Hepatic stellate cell (primary cell): ENCODE measurements at regions not wholly inside any gene's neighbourhood (a gene's known extent, or its start where the extent isn't known, plus 50 kb on each side); places are given as distances from the start of the nearest gene placed in this dataset.

Experiments used
- DNase-seq: peaks from one replicate; pipeline ENCODE4 v3.0.0; 2011; ENCODE audit warnings: low spot score

DNA sequence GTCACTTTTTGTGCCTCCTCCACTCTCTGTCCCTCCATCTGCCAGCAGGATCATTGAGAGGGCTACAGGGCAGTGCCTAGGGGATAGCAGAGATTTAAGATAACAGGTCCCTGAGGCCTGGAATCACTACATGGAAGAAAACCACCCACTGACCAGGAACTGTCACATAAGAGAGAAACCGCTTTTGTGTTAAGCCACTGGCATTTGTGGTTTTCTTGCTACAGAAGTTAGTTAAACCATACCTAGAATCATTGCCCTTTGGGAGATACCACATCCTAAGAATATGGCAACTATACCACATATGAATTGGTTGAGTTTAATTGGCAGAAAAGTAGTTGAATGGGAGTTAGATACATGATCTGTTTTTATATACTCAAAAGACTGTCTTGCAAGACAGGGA is 112.8 kb upstream of the LPP start:
- DNase-seq: no peak

DNA sequence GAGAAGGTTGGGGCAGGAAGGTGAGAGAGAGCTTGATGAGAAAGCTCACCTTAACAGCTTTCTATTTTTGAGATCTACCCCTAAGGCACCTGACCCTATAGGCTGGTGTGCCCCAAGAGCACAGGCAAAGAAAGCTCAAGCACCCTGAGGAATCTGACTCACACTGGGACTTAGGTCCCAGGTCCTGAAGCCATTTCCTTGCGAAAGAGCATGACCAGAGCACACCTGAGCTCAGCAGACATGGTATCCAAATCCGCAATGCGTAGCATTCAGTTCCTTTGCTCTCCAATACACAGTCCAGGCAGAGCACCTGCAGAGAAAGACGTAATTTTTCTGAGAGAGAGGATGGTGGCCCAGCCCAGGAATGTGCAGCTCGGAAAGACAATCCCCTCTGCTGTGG is 112.1 kb upstream of the LPP start:
- no peak for DNase-seq

DNA sequence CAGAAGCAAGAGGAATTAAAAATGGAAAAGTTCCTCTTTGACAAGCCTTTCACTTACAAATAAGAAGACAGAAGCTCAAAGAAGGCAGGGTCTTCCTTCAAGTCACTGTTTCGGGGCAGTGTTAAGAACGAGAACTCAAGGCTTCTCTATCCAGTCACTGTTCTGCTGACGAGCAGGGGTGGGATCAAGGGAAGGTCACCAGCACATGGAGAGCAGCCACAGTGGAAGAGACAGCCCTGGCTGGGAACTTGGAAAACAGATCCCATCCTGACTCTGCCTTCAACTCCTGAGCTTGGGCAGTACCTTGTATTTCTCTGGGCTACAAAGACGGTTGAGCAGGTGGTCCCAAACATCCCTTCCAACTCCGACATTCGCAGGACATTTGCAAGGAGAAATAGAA is 111.5 kb upstream of the LPP start:
- no peak for DNase-seq

DNA sequence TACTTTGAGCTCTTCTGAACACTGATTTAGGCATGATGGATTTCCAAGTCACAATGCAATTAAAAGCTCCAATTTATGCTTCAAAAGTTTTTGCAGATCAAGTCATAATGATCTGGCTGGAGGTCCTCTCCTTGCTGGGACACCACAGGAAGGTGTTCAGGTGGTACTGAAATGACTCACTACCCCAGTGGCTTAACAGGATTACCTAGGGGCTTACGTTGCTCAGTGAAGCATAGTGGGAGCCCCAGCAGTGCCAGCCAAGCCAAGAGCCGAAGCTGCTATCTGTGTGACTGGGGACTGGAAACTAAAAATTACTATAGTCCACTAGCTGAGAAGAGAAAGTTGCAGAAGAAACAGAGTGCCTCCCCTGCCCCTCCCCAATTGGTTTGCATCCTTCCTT is 110.1 kb upstream of the LPP start:
- DNase-seq: no peak

- DNase-seq: no peak
Observed at GRCh38 chr3:188046561-188047211, 107.3 kb upstream of the LPP start.

- DNase-seq: no peak
Observed at GRCh38 chr3:188047536-188047935, 106.4 kb upstream of the LPP start.

GRCh38 chr3:188049606-188050530 is 104.1 kb upstream of the LPP start:
- no peak for DNase-seq

DNA sequence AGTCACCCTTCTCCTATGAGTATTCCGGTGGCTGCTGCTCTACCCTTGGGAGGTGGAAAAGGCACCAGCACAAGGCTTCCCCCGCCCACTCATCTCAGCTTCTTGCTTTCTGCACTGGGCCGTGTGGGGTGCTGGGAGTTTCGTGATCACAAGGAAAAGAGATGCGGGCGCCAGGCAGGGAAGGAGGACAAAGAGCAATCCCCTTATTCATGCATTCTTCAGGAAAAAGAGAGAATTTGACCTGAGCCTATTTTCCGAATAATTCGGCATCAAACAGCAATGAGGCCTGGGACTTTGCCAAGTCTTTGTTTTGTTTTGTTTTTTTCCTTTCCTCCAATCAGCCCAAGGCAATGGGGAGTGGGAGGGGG is 102.2 kb upstream of the LPP start:
- DNase-seq: no peak

GRCh38 chr3:188052169-188053035 is 101.6 kb upstream of the LPP start:
- peak; percentile 21 for DNase-seq

DNA sequence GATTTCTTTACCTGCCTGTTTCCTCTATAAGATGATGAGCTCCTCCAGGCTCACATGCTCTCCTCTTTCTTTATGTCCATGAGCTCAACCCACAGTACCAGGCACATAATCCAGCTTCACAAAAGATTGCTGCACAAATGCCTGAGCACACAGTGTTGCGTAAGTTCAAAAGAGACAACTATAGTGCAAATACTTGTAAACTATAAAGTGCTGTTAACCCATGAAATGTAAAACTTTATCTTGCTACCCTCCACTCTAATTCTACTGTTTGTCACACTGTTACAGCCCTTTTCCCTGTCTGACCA is 101.0 kb upstream of the LPP start:
- no peak for DNase-seq

DNA sequence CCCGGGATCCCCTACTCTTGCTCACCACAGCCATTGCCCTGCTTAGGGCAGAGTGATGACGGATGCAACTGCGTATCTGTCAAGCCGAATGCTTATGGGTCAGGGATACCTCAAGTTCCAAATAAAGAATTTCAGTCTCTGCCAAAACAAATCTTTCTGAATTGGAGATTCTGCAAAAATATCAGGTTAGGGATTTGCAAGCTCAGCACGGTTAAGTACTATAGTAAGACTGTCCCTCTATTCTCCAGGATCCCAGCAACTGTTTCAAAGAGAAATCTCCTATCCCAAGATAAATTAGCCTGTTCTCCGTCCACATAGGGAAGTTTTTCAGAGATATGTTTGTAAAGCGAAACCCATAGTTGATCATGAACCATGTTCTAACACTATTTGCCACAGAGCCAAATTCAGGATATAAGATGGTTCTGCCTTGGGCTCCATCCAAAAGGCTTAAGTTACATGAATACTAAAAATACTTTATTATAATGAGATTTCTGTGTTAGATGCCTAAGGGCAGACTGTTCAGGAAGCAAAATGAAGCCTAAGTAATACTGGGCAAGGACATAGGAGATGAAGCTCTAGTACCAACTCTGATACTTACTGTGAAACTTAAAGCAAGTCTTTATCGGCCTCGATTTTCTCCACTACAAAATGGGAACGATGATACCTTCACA is 100.1 kb upstream of the LPP start:
- no peak for DNase-seq

GRCh38 chr3:188054541-188054940 is 99.4 kb upstream of the LPP start:
- DNase-seq: no peak

DNA sequence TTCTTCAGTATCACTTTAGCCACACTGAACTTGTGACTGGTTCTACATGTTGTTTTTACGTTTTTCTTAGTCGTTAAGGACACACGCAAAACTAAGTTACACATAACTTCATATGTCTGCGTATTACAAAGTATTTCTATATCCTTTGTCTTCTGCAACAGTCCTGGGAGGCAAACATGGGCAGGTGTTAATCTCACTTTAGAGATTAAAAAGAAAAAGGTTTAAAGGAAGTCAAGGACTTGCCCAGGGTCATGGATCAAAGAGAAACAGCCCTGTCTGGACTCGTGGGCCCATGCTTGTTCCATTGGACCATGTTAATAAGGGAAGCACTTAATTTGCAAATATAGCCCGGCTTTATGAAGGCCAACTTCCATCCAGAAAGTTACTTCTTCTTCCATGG is 98.6 kb upstream of the LPP start:
- no peak for DNase-seq

- DNase-seq: no peak
Observed at GRCh38 chr3:188057124-188057523, 96.8 kb upstream of the LPP start.

DNA sequence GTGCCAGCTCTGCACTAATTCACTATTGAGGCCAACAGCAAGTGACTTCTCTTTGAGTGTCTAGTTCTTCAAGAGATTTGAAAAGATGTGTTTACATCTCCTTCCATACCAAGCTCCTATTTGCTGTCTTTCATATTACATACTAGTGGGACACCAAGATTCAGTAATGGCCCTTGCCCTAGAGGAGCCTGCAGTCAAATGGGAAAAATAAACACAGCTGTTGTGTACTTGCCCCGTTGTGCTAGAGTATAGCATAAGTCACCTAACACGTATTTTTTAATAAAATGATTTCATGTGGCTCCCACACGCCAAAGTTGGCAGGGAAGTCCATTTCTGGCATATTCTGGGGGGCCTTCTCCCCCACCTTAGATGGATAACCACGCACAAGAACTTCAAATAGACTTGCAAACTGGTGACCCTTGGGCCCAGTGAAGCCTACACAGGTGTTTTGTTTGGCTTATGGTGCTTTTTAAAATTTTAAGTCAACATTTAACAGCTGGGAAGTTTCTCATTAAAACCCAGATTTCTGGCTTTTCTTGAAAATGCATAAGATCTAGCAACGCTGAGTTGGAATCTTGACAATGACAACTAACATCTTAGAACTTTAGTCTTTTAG is 95.3 kb upstream of the LPP start:
- DNase-seq: no peak

DNA sequence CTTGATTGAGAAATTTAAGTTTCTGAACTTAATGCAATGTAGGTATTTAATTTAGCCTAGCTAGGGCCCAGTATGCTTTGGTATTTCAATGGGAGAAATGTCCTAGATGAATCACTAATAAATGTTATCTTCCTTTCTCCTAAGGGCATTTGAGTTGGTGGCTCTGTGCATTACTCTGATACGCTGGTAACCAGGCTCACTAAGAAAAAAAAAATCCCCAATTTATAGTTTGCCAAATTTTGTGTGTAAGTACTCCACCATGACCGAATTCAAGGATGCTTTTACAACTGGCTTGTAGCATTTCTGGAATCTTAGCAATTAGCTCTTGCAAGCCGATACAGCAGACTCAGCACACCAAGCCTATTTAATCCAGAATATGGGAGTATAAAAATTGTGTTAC is 94.6 kb upstream of the LPP start:
- DNase-seq: no peak

- no peak for DNase-seq
Observed at GRCh38 chr3:188060264-188060835, 93.6 kb upstream of the LPP start.

DNA sequence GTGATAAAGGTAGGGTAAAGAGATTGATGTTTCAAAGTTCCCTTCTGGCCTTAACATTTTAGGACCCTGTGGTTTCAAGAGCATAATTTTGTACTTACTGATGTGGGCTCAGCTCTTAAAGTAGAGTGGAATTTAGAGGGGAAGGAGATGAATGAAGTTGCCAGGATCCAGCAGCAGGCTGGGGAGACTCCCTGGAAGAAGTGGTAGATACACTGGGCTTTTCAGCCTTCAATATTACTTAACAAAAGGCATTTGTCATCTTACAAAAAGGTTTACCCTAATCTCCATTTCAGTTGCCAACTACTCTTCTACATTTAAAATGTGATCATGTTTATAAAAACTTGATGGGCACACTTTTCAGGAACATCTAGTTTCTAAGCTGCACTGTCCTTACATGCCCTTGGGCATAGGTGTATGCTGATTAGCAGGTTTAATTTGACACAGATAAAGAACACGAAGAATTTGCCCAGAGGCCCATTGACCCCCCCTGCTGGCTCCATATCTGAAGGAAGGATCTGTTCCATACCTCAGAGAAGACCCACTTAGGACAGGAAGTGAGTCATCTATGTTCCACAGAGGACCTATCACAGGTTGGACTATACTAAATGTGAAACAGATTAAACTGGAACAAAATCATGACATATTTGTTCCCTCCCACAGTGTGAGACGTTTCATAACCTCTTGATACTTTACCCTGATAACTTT is 93.0 kb upstream of the LPP start:
- no peak for DNase-seq

DNA sequence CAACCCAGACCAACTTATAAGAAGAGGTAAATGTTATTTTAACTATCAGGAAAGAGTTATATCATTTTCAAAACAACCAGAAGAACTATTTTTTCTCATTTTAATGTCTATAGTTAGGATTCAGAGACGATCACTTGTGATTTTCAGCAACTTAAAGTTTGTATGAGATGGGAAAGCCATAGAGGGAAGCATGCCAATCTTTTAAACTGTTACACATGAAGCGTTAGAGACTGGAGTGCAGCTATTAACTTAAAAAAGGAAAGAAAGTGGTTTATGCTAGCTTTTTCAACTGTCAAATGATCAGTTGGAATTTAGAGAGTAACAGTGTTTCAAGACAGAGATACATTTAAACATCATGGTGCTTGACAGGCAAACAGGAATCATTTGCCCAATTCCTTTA is 91.7 kb upstream of the LPP start:
- DNase-seq: no peak

GRCh38 chr3:188064831-188065493 is 89.0 kb upstream of the LPP start:
- DNase-seq: no peak
